HG02678 (cell line): ENCODE measurements at regions not wholly inside any gene's neighbourhood (a gene's known extent, or its start where the extent isn't known, plus 50 kb on each side); places are given as distances from the start of the nearest gene placed in this dataset.

Experiments used
- ATAC-seq: cut with Tn5 transposase; IDR thresholded peaks from one replicate; pipeline ENCODE4 v1.9.1; 2021; ENCODE audit warnings: mild to moderate bottlenecking, moderate library complexity; ENCODE audit not compliant: unreplicated experiment

- ATAC-seq: no peak
Measured at GRCh38 chr6:23002044-23002619, 432.8 kb downstream of the HDGFL1 start.

DNA sequence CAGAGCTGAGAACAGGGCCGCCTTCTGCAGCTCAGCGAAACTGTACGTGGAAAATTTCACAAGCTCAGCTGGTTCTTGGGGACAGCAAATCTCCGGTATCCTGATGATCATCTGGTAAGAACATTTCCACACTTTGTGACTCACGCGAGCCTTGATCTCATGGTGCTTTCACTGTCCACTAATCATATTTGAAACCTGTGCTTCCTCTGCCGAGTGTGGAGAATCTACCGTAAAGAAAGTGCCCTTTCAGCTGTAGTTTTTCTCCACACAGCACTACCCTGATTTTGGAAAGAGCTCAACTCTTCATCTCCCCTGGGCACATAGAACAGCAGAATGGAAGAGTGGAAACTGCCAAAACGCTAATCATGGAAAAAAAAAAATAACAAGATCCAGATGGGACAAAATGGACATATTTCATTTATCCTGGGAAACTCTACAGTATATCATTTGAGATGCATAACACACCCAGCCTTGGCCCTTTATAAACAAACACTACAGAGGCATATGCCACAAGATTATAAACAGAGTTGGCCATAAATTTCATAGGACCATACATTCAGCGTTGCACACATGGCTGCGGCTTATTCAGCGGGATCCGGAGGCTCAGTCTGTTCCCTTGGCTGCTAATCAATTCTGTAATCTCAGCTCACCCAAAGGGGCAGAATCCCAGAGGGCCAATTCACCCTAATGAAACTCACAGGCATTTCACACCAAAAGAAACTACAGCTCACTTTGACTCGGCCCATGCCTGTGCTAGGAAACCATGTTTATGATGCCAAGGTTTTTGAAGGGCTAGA, 434.5 kb downstream of the HDGFL1 start:
- ATAC-seq: no peak

- no peak for ATAC-seq
Measured at GRCh38 chr6:23006656-23007055, 437.3 kb downstream of the HDGFL1 start.

- ATAC-seq: no peak
Measured at GRCh38 chr6:23011615-23012014, 442.2 kb downstream of the HDGFL1 start.

DNA sequence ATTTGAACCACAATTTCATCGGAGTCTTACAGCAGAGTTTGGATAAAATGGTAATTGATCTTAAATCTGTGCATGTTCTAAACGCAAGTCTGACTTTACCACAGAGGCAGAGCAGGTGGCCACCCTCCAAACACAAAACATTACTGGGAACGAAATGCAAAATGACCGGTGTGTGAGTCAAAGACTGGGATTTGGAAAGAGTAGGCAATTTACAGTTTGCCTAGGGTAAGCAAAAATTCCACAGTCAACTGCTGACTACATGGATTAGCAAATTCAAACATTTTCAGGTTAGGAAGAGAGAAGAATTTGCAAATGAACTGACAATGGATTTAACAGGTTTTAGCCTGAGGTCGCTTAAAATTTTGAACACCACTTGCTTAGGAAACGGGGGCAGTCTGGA, 444.4 kb downstream of the HDGFL1 start:
- no peak for ATAC-seq

DNA sequence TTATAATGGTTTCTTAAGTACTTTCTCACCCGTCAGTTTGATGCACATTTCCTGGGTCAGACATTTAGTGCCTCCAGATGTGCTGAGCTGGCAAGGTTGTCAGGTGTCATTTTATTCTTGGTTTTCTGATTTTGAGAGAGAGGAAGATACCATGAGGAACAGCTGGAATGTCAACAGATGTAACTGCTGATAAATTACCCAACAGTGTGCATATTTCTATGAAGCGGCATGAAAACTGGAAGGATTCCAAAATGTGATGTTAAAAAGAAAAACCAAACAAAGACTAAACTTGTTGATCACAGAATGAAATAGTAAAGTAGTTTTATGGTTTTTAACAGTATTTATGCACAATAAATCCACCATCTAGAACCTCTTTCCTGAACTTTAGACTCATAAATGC, 447.3 kb downstream of the HDGFL1 start:
- ATAC-seq: no peak

GRCh38 chr6:23021487-23021886, 452.1 kb downstream of the HDGFL1 start:
- ATAC-seq: no peak

DNA sequence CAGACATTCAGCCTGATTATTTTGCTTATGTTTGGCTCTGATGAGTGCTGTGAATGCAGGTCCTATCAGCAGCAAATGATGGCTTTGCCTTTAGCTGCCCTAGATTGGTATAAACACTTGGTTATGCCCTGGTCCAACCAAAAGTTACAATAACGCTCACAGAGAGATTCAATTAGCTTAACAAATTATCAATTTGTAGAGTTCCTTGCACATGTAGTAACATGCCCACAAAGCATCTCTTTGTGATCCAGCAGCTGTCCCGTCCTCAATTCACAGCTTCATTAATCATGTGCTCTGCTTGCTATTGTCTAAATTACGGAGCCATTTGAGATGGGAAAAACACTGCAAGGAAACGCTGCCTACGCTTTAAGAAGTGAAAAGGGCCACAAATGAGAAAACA, 457.9 kb downstream of the HDGFL1 start:
- no peak for ATAC-seq

DNA sequence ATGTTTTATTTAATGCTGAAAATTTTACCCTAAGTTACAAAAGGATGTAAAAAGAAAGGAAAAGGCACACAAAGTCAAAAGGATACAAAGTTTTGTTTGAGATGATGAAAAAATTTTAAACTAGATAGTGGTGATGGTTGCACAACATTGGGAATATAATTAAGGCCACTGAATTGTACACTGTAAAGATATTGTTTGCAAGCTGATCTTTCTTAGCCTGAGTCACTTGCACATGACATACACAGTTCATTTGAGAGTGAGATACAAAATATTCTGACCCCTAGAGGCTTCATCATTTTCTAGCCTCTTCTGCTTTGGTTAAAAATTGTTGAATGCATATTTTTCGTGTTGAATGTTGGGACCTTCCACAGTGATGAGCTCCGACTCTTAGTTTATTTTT, 462.6 kb downstream of the HDGFL1 start:
- ATAC-seq: no peak

- no peak for ATAC-seq
Measured at GRCh38 chr6:23034926-23035325, 465.6 kb downstream of the HDGFL1 start.

DNA sequence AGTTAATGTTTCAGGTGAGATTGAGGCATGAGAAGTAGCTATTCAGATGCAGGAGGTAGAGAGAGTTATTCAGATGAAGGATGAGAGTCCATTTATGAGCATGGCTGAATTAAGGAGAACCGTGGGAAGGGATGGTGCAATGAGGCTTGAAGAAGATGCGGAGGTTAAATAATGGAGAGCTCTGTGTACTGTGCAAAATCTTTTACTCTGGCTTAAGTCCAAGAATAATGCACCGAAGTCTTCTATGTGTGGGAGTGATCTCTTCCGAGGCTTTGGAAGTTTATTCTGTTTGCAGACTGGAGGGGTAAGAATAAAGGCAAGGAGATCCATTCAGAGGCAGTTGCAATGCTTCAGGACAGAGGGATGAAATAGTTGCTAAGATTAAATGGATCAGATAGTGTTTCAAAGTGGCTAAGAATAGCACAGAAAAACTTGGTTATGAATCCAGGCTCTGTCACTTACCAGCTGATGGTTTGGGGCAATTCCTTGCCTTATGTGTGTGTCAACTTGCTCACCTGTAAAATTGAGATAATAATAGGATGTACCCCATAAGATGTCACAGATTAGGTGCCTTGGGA, 467.1 kb downstream of the HDGFL1 start:
- ATAC-seq: no peak

- ATAC-seq: no peak
Measured at GRCh38 chr6:23040899-23041298, 471.5 kb downstream of the HDGFL1 start.

DNA sequence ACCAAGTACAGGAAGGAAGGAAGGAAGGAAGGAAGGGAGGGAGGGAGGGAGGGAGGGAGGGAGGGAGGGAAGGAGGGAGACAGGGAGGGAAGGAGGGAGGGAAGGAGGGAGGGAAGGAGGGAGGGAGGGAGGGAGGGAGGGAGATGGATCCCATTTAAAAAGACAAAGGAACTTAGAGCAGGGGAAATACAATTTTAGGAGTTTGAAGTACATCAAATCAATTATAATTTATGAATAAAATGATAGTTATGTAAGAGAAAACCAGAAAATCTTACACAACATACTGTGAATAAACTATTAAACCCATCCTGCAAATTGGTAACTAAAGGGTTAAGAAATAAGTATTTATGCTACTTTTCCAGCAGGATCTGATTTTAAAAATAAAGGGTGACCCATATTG, 475.9 kb downstream of the HDGFL1 start:
- no peak for ATAC-seq

GRCh38 chr6:23055523-23055922, 486.2 kb downstream of the HDGFL1 start:
- ATAC-seq: no peak

DNA sequence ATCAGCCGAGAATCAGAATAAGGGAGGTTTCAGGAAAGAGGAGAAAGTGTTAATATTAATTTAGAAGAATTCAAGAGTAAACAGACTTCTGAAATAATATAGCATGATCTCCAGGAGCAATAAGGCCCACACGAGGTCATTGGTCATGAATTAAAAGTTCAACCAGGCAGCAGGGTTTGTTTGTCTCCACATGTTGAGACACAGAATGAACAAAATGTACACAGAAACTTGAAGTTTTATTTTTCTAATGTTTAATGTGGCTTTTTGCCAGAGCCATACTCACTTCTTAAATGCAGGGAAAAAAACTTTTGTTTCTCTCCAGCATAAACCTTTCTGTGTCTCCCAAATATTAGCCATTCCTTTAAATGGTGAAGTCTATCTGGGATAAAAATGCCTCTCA, 504.5 kb downstream of the HDGFL1 start:
- ATAC-seq: no peak

DNA sequence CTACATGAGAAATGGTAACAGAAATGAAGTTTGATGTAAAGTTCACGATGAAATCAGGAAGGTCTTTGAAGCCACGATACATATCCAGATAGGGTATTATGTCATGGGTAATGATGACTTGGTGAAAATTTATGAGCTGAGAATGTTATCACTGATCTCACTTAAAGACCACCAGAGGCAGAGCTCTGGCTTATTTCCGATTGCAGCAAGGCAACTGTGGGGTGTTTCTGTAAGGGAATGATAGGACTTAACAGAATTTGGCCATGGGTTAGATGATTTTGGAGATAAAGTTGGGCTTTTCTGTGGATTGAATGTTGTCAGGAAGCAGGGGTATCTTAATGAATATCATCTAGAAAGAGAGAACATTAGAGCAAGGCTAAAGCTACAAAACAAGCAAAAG, 508.4 kb downstream of the HDGFL1 start:
- ATAC-seq: no peak

DNA sequence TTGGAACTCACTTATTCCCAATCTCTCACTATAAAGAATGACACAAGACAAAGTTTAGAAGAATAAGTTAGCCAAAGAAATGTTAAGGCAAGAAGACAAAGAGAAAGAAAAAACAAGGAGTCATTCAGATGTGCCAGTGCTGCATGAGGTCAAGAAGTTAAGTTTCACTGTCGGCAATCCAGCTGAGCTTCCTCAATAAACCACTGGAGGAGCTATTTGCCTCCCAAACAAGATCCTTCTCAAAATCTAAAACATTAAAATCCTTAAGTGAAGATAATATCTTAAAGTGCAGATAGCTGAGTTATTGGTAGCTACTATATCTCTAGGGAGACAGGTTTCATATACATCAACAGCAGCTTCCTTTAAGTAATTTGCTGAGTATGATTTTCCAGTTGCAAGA, 512.3 kb downstream of the HDGFL1 start:
- ATAC-seq: no peak

DNA sequence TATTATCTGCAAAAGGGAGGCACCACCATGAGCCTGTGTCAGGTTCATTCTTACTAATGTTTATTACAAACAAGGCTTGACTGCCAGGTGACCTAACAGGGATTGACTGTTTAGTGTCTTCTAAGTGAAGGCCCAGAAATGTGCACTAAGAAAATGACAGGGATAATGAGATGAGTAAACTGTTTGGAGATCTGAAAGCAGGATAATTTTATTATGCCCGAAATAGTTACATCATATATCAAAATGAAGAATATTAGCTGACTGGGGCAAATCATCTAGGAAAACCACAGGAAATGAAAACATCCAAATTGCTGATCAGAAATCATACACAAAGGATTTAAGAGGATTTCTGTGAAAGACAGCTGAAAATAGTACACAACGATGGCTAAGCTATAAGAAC, 516.7 kb downstream of the HDGFL1 start:
- no peak for ATAC-seq

- ATAC-seq: no peak
Measured at GRCh38 chr6:23087471-23087870, 518.1 kb downstream of the HDGFL1 start.

DNA sequence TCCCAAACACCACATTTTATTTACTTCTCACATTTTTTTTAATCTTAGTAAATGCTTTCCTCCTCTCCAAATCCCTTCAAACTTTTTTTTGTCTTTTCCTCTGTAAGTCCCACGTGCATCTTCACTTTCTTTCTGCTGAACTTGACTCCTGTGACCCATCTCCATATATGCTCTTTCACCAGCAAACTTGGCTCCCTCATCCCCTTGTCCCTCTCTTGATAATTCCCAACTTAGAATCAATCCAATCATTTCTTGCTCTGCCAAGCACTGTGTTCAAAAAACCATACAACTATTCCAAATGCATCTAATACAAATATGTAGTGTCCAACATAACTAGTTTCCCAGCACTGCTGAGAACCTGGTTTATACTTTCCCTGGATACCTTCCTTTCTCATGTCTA, 519.4 kb downstream of the HDGFL1 start:
- no peak for ATAC-seq

DNA sequence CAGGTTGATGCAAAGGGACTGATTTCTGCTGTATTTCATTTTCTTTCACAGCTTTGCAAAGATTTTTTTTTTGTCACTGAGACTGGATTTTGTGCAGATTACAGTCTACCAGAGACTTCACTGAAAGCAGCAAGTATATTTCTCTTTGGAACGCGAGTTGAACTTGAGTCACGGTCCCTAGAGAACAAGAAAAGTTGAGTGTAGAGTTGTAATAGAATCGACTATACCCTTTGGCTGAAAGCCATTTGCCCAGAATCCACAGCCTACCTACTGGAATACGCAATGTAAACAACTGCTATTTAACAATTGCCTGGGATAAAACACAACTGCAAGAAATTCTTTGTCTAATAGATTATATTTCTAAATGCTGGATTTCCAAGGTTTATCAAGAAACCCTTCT, 520.6 kb downstream of the HDGFL1 start:
- no peak for ATAC-seq

DNA sequence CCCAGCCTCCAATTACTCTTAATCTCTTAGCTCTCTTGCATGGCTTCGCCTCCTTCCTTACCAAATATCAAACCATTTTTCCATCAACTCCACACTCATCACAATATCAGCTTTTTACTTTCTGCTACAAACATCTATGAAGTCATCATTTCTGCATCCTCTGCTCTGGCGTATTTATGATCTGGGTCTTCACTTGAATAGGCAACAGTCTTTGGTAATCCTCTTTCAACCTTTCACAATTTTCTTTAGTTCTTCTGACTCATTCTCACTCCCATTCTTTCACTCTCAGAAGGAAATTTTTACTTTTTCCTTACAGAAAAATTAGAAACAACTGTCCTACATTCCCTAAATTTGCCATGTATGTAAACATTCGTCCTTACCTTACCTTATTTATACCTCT, 522.4 kb downstream of the HDGFL1 start:
- no peak for ATAC-seq
